DND-41 (cell line): ENCODE measurements at regions not wholly inside any gene's neighbourhood (a gene's known extent, or its start where the extent isn't known, plus 50 kb on each side); places are given as distances from the start of the nearest gene placed in this dataset.

ENCODE experiments used
- ATAC-seq: fragments of 200-7000 bp; cut with Tn5 transposase; 3 replicates; pipeline ENCODE4 v1.9.1; 2021; ENCODE audit warnings: low read depth; ENCODE audit not compliant: insufficient read depth
- DNase-seq: peaks from one replicate; pipeline ENCODE4 v3.0.0-alpha.2; 2020
- H2AFZ ChIP-seq: 2 replicates; pipeline ENCODE4 v1.6.0; 2012; ENCODE audit warnings: low read depth, low read length
- H3K27ac ChIP-seq: 2 replicates; pipeline ENCODE4 v1.5.1; 2012; ENCODE audit warnings: low read length, inconsistent platforms
- H3K27me3 ChIP-seq: fragments of 200-600 bp; sonication (generic); 2 replicates; pipeline ENCODE4 v1.6.0; 2012; ENCODE audit warnings: low read length, mild to moderate bottlenecking, inconsistent platforms; ENCODE audit not compliant: insufficient read depth, poor library complexity
- H3K36me3 ChIP-seq: 2 replicates; pipeline ENCODE4 v1.5.1; 2012; ENCODE audit warnings: low read length, inconsistent platforms; ENCODE audit not compliant: insufficient read depth
- H3K4me1 ChIP-seq: 2 replicates; pipeline ENCODE4 v1.5.1; 2012; ENCODE audit warnings: mild to moderate bottlenecking, low read length; ENCODE audit not compliant: insufficient read depth
- H3K4me2 ChIP-seq: 2 replicates; pipeline ENCODE4 v1.6.0; 2012; ENCODE audit warnings: mild to moderate bottlenecking, moderate library complexity, low read length, inconsistent platforms; ENCODE audit not compliant: insufficient read depth
- H3K4me3 ChIP-seq, 2 experiments: fragments of 200-600 bp in 1 of 2; shearing (Covaris generic) in 1 of 2; 2 replicates each; pipeline ENCODE4 v1.5.1; 2012 to 2016; ENCODE audit warnings: inconsistent platforms in 2 of 2, low read length in 2 of 2, mild to moderate bottlenecking in 2 of 2, low read depth in 1 of 2, moderate library complexity in 1 of 2
- H3K79me2 ChIP-seq: 2 replicates; pipeline ENCODE4 v1.6.0; 2012; ENCODE audit warnings: low read length, inconsistent platforms; ENCODE audit not compliant: insufficient read depth
- H3K9ac ChIP-seq: 2 replicates; pipeline ENCODE4 v1.6.0; 2012; ENCODE audit warnings: low read depth, mild to moderate bottlenecking, inconsistent platforms, low read length, moderate library complexity
- H3K9me3 ChIP-seq: 2 replicates; pipeline ENCODE4 v1.5.1; 2012; ENCODE audit warnings: low read length, moderate library complexity, mild to moderate bottlenecking, inconsistent platforms; ENCODE audit not compliant: insufficient read depth, severe bottlenecking
- H4K20me1 ChIP-seq: 2 replicates; pipeline ENCODE4 v1.6.0; 2012; ENCODE audit warnings: low read length; ENCODE audit not compliant: insufficient read depth
- EZH2 ChIP-seq: IDR thresholded peaks from 3 replicates; pipeline ENCODE4 v1.6.1; 2012; ENCODE audit warnings: borderline replicate concordance, low read depth, mild to moderate bottlenecking, moderate library complexity, low read length, inconsistent platforms; ENCODE audit not compliant: severe bottlenecking
- TF ChIP-seq, protein P1 (sequence below): IDR thresholded peaks from 2 replicates; pipeline ENCODE4 v1.5.1; 2012; ENCODE audit warnings: borderline replicate concordance, low read length, moderate library complexity, mild to moderate bottlenecking; ENCODE audit not compliant: poor library complexity, severe bottlenecking; ENCODE audit errors: extremely low read depth

DNA sequence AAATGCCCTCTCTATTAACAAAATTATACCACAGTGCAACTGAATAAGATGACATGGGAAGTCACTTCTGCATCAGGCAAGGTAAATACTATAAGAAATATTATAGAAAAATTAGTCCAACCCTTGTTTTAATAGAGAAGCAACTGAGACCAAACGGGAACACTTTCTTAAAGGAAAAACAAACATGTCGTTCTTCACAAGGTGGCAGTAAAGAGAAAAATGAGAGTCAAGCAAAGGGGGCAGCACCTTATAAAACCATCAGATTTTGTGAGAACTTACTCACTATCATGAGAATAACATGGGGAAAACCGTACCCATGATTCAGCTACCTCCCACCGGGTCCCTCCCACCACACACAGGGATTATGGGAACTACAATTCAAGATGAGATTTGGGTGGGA is 481.7 kb upstream of the CRIM1 start:
- Histone ChIP-seq H3K27me3 (no peaks in the 10 kb centered on the region), H3K79me2 (no peaks in the 10 kb centered on the region), H3K4me3 (no peak overlapping the region), H3K27ac (no peak overlapping the region), H3K36me3 (no peaks in the 10 kb centered on the region), H3K4me1 (no peaks in the 10 kb centered on the region), H3K4me2 (no peak overlapping the region), H3K9ac (no peak overlapping the region), H3K9me3 (no peaks in the 10 kb centered on the region), H2AFZ (no peak overlapping the region), H4K20me1 (no peaks in the 10 kb centered on the region)
- ATAC-seq (no peak), DNase-seq (no peak)
- TF ChIP-seq EZH2: no peak
- TF ChIP-seq, protein P1, sequence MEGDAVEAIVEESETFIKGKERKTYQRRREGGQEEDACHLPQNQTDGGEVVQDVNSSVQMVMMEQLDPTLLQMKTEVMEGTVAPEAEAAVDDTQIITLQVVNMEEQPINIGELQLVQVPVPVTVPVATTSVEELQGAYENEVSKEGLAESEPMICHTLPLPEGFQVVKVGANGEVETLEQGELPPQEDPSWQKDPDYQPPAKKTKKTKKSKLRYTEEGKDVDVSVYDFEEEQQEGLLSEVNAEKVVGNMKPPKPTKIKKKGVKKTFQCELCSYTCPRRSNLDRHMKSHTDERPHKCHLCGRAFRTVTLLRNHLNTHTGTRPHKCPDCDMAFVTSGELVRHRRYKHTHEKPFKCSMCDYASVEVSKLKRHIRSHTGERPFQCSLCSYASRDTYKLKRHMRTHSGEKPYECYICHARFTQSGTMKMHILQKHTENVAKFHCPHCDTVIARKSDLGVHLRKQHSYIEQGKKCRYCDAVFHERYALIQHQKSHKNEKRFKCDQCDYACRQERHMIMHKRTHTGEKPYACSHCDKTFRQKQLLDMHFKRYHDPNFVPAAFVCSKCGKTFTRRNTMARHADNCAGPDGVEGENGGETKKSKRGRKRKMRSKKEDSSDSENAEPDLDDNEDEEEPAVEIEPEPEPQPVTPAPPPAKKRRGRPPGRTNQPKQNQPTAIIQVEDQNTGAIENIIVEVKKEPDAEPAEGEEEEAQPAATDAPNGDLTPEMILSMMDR: peak; percentile 26

DNA sequence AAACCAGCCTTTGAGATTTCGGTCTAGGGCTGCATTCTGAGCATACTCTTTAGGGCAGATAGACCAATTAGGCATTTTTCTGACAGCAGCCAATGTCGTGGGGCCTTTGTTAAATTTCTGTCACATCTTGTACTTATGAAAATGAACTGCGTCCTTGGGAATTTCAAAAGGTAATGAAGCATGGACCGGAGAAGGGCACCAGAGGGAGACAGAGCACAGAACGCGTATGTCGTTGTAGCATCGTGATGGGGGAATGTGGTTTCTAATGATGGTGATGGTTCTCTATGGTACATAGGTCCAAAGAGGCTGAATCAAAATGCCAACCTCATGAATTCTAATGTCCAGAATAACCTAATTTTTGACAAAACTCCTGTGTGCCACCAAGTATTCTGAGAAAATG is 483.9 kb upstream of the CRIM1 start:
- Histone ChIP-seq H2AFZ (no peak overlapping the region), H3K27ac (no peak overlapping the region), H3K4me3 (no peak overlapping the region), H4K20me1 (no peaks in the 10 kb centered on the region), H3K9ac (no peak overlapping the region), H3K4me2 (no peak overlapping the region), H3K79me2 (no peaks in the 10 kb centered on the region), H3K27me3 (no peaks in the 10 kb centered on the region), H3K36me3 (no peaks in the 10 kb centered on the region), H3K9me3 (no peaks in the 10 kb centered on the region), H3K4me1 (no peaks in the 10 kb centered on the region)
- DNase-seq (no peak), ATAC-seq (no peak)
- TF ChIP-seq EZH2: no peak
- TF ChIP-seq, protein P1: peak; percentile 35

DNA sequence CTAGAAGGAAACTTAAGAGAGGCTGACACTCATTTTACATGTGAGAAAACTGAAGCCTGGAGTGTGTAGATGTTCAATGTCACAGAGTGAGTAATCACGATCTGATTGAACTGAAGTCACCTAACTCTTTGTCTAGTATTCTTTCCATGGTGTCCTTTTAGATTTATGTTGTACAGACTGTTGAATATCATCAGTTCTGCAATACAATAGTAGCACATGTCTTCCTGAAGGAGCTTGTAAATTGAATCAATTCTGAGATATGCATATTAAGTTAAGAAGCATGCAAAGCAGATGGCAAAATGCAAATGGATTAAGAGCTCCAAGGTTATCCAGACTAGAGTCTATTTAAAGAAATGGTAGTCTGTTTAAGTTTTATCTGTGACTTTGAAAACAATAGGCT is 484.9 kb upstream of the CRIM1 start:
- no peaks in the 10 kb centered on the region for H3K9me3 ChIP-seq
- H3K4me1 ChIP-seq: no peaks in the 10 kb centered on the region
- H3K36me3 ChIP-seq: no peaks in the 10 kb centered on the region
- H3K27me3 ChIP-seq: no peaks in the 10 kb centered on the region
- H3K27ac ChIP-seq: no peak overlapping the region
- H3K4me3 ChIP-seq: no peak overlapping the region
- no peaks in the 10 kb centered on the region for H4K20me1 ChIP-seq
- no peak for DNase-seq
- ATAC-seq: no peak
- no peak overlapping the region for H3K9ac ChIP-seq
- TF ChIP-seq, protein P1: no peak
- no peak for TF ChIP-seq EZH2
- H3K4me2 ChIP-seq: no peak overlapping the region
- H2AFZ ChIP-seq: no peak overlapping the region
- no peaks in the 10 kb centered on the region for H3K79me2 ChIP-seq

DNA sequence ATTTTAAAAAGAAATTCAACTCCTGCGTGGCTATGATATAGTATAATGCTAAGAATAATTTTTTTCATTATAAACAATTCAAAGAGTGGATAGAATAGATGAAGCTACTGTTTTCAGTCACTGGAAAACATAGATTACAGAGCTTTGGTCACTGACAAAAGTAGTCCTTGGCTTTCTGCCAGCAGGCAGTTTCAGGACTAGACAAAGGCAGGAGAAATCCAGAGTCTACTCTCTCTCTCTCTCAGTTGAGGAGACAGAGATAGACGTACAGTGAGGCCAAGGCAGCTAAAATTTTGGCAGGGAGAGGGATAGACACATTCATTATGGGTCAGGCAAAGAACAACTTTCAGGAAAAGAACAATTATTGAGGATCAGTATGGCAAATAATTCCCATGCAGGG is 491.4 kb upstream of the CRIM1 start:
- DNase-seq (no peak), ATAC-seq (no peak)
- Histone ChIP-seq H3K4me2 (no peak overlapping the region), H3K4me3 (no peak overlapping the region), H3K27me3 (no peaks in the 10 kb centered on the region), H2AFZ (no peak overlapping the region), H3K9ac (no peak overlapping the region), H3K27ac (no peak overlapping the region), H3K36me3 (no peaks in the 10 kb centered on the region), H4K20me1 (no peaks in the 10 kb centered on the region), H3K4me1 (no peaks in the 10 kb centered on the region), H3K79me2 (no peaks in the 10 kb centered on the region), H3K9me3 (no peaks in the 10 kb centered on the region)
- no peak for TF ChIP-seq EZH2
- TF ChIP-seq, protein P1: no peak
